ENCODE measurements at regions not wholly inside any gene's neighbourhood (a gene's known extent, or its start where the extent isn't known, plus 50 kb on each side); places are given as distances from the start of the nearest gene placed in this dataset.

- Histone ChIP-seq H3K4me3 (no peak overlapping the region), H3K27me3 (peaks cover 0 to 23% (median 0%) of the 10 kb centered on the region in 4 donors), H3K4me1 (peaks cover 0 to 4% (median 0%) of the 10 kb centered on the region in 4 donors), H3K9me3 (no peaks in the 10 kb centered on the region), H3K36me3 (no peaks in the 10 kb centered on the region), H3K27ac (replicated peaks in 1 of 4) (no peak overlapping the region)
- WGBS = 77% methylated on average over 7 of the region's 7 CpGs
- DNase-seq (ENCODE audit: extremely low spot score) = peak; percentile 42
- TF ChIP-seq CTCF (IDR thresholded peaks at IDR 0.05) (no peak), POLR2AphosphoS5 (IDR thresholded peaks at IDR 0.05) (no peak), POLR2A (IDR thresholded peaks at IDR 0.05; ENCODE audit: low read depth) (no peak), EP300 (IDR thresholded peaks at IDR 0.05) (no peak)
- intact Hi-C loops (cut with DNase I) = no loop called here
These were observed 291.3 kb upstream of the PLXNA2 start for GRCh38 chr1:208535511-208535910.

- intact Hi-C loops (cut with DNase I) = no loop called here
These were observed 292.0 kb upstream of the PLXNA2 start for GRCh38 chr1:208536212-208536611.

GRCh38 chr1:208537198-208537597 is 293.0 kb upstream of the PLXNA2 start:
- 85% methylated on average over 3 of the region's 3 CpGs for WGBS
- Histone ChIP-seq H3K36me3 (no peaks in the 10 kb centered on the region), H3K27ac (replicated peaks in 1 of 4) (no peak overlapping the region), H3K27me3 (peaks cover 0 to 15% (median 0%) of the 10 kb centered on the region in 4 donors), H3K4me1 (peaks cover 0 to 4% (median 0%) of the 10 kb centered on the region in 4 donors), H3K9me3 (no peaks in the 10 kb centered on the region), H3K4me3 (no peak overlapping the region)
- peak; percentile 31 for DNase-seq (ENCODE audit: extremely low spot score)
- intact Hi-C loops (cut with DNase I) = no loop called here
- TF ChIP-seq EP300 (IDR thresholded peaks at IDR 0.05) (no peak), POLR2A (IDR thresholded peaks at IDR 0.05; ENCODE audit: low read depth) (no peak), CTCF (IDR thresholded peaks at IDR 0.05) (no peak), POLR2AphosphoS5 (IDR thresholded peaks at IDR 0.05) (no peak)

More at GRCh38 chr1:208536212-208536611, 292.0 kb upstream of the PLXNA2 start:
- H3K4me3 ChIP-seq = no peak overlapping the region
- H3K36me3 ChIP-seq = no peaks in the 10 kb centered on the region
- no peaks in the 10 kb centered on the region for H3K9me3 ChIP-seq
- H3K27me3 ChIP-seq = peaks cover 0 to 19% (median 0%) of the 10 kb centered on the region in 4 donors
- no peak overlapping the region for H3K27ac ChIP-seq (replicated peaks in 1 of 4)
- TF ChIP-seq POLR2AphosphoS5 (IDR thresholded peaks at IDR 0.05) = no peak
- no peak for TF ChIP-seq POLR2A (IDR thresholded peaks at IDR 0.05; ENCODE audit: low read depth)
- no peak for TF ChIP-seq EP300 (IDR thresholded peaks at IDR 0.05)
- TF ChIP-seq CTCF (IDR thresholded peaks at IDR 0.05) = no peak
- peaks cover 0 to 4% (median 0%) of the 10 kb centered on the region in 4 donors for H3K4me1 ChIP-seq
- WGBS = 76% methylated on average over 4 of the region's 4 CpGs
- no peak for DNase-seq (ENCODE audit: extremely low spot score)

GRCh38 chr1:208538078-208538477 is 293.9 kb upstream of the PLXNA2 start:
- H3K27ac ChIP-seq (replicated peaks in 1 of 4) = no peak overlapping the region
- peak; percentile 85 for DNase-seq (ENCODE audit: extremely low spot score)
- H3K4me3 ChIP-seq = no peak overlapping the region
- peaks cover 0 to 4% (median 0%) of the 10 kb centered on the region in 4 donors for H3K4me1 ChIP-seq
- no peaks in the 10 kb centered on the region for H3K9me3 ChIP-seq
- WGBS = 93% methylated on average over 7 of the region's 7 CpGs
- peaks cover 0 to 15% (median 0%) of the 10 kb centered on the region in 4 donors for H3K27me3 ChIP-seq
- no peak for TF ChIP-seq POLR2AphosphoS5 (IDR thresholded peaks at IDR 0.05)
- no peak for TF ChIP-seq EP300 (IDR thresholded peaks at IDR 0.05)
- no peak for TF ChIP-seq POLR2A (IDR thresholded peaks at IDR 0.05; ENCODE audit: low read depth)
- no peak for TF ChIP-seq CTCF (IDR thresholded peaks at IDR 0.05)
- H3K36me3 ChIP-seq = no peaks in the 10 kb centered on the region
- intact Hi-C loops (cut with DNase I) = no loop called here

- Histone ChIP-seq H3K4me3 (no peak overlapping the region), H3K27me3 (peaks cover 0 to 12% (median 0%) of the 10 kb centered on the region in 4 donors), H3K36me3 (no peaks in the 10 kb centered on the region), H3K9me3 (no peaks in the 10 kb centered on the region), H3K27ac (replicated peaks in 1 of 4) (no peak overlapping the region), H3K4me1 (peaks cover 0 to 4% (median 0%) of the 10 kb centered on the region in 4 donors)
- DNase-seq (ENCODE audit: extremely low spot score) = peak; percentile 66
- no peak for TF ChIP-seq POLR2AphosphoS5 (IDR thresholded peaks at IDR 0.05)
- intact Hi-C loops (cut with DNase I) = no loop called here
- WGBS = 88% methylated on average over 5 of the region's 5 CpGs
These were observed 294.4 kb upstream of the PLXNA2 start for GRCh38 chr1:208538587-208538986.
